Lung microvascular endothelial cell (primary cell): ENCODE measurements at regions not wholly inside any gene's neighbourhood (a gene's known extent, or its start where the extent isn't known, plus 50 kb on each side); places are given as distances from the start of the nearest gene placed in this dataset.
A peak's percentile ranks its signal among the peaks of the same experiment; 100 is the strongest.

ENCODE experiments used
- DNase-seq, 2 donors: peaks; one replicate each; pipeline versions ENCODE4 v3.0.0 to v3.0.0-alpha.2; 2010; ENCODE audit warnings: low read depth in 2 of 2

- peak; percentile 68 to 88 for DNase-seq
These were observed 122.6 kb downstream of the INHBA start for GRCh38 chr7:41579961-41580935.

- DNase-seq = peak in 1 of 2 donors; percentile 16
These were observed 124.2 kb downstream of the INHBA start for GRCh38 chr7:41578700-41579099.

- DNase-seq = peak in 1 of 2 donors; percentile 56
These were observed 126.7 kb downstream of the INHBA start for GRCh38 chr7:41576166-41576565.

GRCh38 chr7:41574377-41574776 lies 128.5 kb downstream of the INHBA start:
- DNase-seq = peak; percentile 3 to 86

- DNase-seq = peak; percentile 88 to 90
These were observed 129.0 kb downstream of the INHBA start for GRCh38 chr7:41573862-41574261.

GRCh38 chr7:41573443-41573842 lies 129.4 kb downstream of the INHBA start:
- DNase-seq = no peak

- DNase-seq = peak; percentile 48 to 82
These were observed 129.9 kb downstream of the INHBA start for GRCh38 chr7:41573015-41573414.

GRCh38 chr7:41571573-41571972 lies 131.3 kb downstream of the INHBA start:
- DNase-seq = no peak

GRCh38 chr7:41570766-41571165 lies 132.1 kb downstream of the INHBA start:
- DNase-seq = no peak

GRCh38 chr7:41568135-41568534 lies 134.8 kb downstream of the INHBA start:
- DNase-seq = no peak

GRCh38 chr7:41567731-41568114 lies 135.2 kb downstream of the INHBA start:
- peak; percentile 24 to 71 for DNase-seq

GRCh38 chr7:41567031-41567730 lies 135.7 kb downstream of the INHBA start:
- DNase-seq = peak in 1 of 2 donors; percentile 48

- DNase-seq = peak in 1 of 2 donors; percentile 76
These were observed 136.3 kb downstream of the INHBA start for GRCh38 chr7:41566581-41566980.

- no peak for DNase-seq
These were observed 137.2 kb downstream of the INHBA start for GRCh38 chr7:41565655-41566054.

GRCh38 chr7:41559426-41559825 lies 143.5 kb downstream of the INHBA start:
- DNase-seq = no peak

- no peak for DNase-seq
These were observed 148.4 kb downstream of the INHBA start for GRCh38 chr7:41554481-41554880.

GRCh38 chr7:41550046-41550445 lies 152.8 kb downstream of the INHBA start:
- DNase-seq = peak in 1 of 2 donors; percentile 12

- no peak for DNase-seq
These were observed 158.6 kb downstream of the INHBA start for GRCh38 chr7:41544241-41544640.

- no peak for DNase-seq
These were observed 162.3 kb downstream of the INHBA start for GRCh38 chr7:41540601-41541000.

- DNase-seq = peak in 1 of 2 donors; percentile 5
These were observed 163.8 kb downstream of the INHBA start for GRCh38 chr7:41538810-41539724.

GRCh38 chr7:41536873-41537665 lies 165.8 kb downstream of the INHBA start:
- no peak for DNase-seq
